ENCODE measurements at regions not wholly inside any gene's neighbourhood (a gene's known extent, or its start where the extent isn't known, plus 50 kb on each side); places are given as distances from the start of the nearest gene placed in this dataset.
"Not testable (repeated sequence)": the region's sequence is repeated elsewhere in the genome, so short reads cannot be mapped to it uniquely, and the experiment has no call there.

DNA sequence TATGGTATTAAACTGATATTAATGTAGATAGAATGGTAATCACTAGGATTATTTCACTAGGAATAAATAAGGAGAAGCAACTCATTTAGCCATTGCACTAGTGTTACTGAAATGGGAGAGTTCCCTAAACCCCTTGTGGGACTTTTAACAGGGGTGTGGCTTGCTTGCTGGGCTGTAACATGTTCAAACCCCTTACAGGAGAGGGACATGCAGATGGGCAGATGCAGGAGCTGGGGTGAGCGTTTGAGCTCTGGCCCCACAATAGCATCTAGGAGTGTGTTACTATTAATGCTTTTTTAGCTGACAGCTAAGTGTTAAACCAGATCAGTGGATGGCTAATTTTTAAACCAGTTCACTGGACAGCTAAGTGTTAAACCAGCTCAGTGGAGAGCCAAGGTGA lies 89.3 kb upstream of the ST8SIA4 start:
- Histone ChIP-seq H3K27ac (no peak overlapping the region), H3K36me3 (no peaks in the 10 kb centered on the region), H3K9me3 (no peaks in the 10 kb centered on the region), H3K27me3 (no peaks in the 10 kb centered on the region), H3K4me1 (no peaks in the 10 kb centered on the region), H3K4me3 (no peak overlapping the region)
- intact Hi-C loops (cut with DNase I): no loop called here
- 49 to 57% methylated on average over 1 of the region's 1 CpG for WGBS, 2 donors
- ATAC-seq: no peak
- DNase-seq: no peak
- TF ChIP-seq, protein P1, sequence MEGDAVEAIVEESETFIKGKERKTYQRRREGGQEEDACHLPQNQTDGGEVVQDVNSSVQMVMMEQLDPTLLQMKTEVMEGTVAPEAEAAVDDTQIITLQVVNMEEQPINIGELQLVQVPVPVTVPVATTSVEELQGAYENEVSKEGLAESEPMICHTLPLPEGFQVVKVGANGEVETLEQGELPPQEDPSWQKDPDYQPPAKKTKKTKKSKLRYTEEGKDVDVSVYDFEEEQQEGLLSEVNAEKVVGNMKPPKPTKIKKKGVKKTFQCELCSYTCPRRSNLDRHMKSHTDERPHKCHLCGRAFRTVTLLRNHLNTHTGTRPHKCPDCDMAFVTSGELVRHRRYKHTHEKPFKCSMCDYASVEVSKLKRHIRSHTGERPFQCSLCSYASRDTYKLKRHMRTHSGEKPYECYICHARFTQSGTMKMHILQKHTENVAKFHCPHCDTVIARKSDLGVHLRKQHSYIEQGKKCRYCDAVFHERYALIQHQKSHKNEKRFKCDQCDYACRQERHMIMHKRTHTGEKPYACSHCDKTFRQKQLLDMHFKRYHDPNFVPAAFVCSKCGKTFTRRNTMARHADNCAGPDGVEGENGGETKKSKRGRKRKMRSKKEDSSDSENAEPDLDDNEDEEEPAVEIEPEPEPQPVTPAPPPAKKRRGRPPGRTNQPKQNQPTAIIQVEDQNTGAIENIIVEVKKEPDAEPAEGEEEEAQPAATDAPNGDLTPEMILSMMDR (IDR thresholded peaks at IDR 0.05): no peak
- no peak for FAIRE-seq

GRCh38 chr5:100983601-100984000 lies 80.5 kb upstream of the ST8SIA4 start:
- H3K4me3 ChIP-seq; H3K9me3 ChIP-seq; H3K27ac ChIP-seq; H3K4me1 ChIP-seq; DNase-seq; intact Hi-C loops (cut with DNase I); FAIRE-seq; H3K27me3 ChIP-seq; ATAC-seq; H3K36me3 ChIP-seq: not testable (repeated sequence)
- 39 to 42% methylated on average over 6 of the region's 6 CpGs for WGBS, 2 donors

DNA sequence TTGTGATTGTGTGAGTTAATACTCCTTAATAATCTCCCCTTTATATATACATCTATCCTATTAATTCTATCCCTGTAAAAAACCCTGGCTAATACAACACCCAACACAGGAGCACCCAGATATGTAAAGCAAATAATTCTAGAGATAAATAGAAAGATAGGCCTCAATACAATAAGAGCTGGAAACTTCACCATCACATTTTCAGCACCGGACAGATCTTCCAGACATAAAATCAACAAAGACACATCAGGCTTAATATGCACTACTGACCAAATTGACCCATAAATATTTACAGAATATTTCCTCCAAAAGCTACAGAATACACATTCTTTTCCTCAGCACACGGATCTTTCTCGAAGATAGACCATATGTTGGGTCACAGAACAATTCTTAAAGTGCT lies 71.0 kb upstream of the ST8SIA4 start:
- ATAC-seq: no peak
- Histone ChIP-seq H3K9me3 (no peaks in the 10 kb centered on the region), H3K27me3 (no peaks in the 10 kb centered on the region), H3K27ac (no peak overlapping the region), H3K4me3 (no peak overlapping the region), H3K36me3 (no peaks in the 10 kb centered on the region), H3K4me1 (no peaks in the 10 kb centered on the region)
- 49 to 54% methylated on average over 3 of the region's 3 CpGs for WGBS, 2 donors
- FAIRE-seq: no peak
- no peak for DNase-seq
- TF ChIP-seq, protein P1 (IDR thresholded peaks at IDR 0.05): no peak
- intact Hi-C loops (cut with DNase I): no loop called here

DNA sequence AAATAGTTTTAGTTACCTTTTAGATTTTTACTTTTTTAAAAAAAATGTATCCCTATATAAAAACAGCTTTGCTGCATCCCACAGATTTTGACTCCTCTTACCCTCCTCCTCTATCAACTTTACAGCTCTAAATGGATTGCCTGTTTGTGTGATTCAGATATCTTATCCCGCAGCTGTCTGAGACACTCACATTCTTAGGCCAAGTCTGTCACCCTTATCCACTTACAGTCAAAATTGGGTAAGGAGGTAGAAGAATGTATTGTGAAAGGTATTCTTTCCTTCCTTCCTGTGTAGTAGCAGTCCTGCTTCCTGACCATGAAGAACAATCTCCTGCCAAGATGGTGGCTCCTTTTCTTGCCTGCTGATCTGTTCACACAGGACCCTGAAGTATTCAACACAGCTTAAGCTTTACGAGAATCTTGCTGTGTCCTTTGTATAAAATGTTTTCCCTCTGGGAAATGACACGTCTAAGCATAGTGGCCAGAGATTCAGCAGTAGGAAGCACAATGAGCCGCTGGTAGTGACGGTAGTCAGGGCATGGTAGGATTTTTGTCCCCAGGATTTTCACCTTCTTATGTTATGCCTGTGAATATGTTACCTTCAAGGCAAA lies 67.7 kb upstream of the ST8SIA4 start:
- Histone ChIP-seq H3K9me3 (no peaks in the 10 kb centered on the region), H3K36me3 (no peaks in the 10 kb centered on the region), H3K27me3 (no peaks in the 10 kb centered on the region), H3K4me3 (no peak overlapping the region), H3K4me1 (no peaks in the 10 kb centered on the region), H3K27ac (no peak overlapping the region)
- WGBS, 2 donors: 49 to 56% methylated on average over 5 of the region's 5 CpGs
- DNase-seq (no peak), FAIRE-seq (no peak), ATAC-seq (no peak)
- TF ChIP-seq, protein P1 (IDR thresholded peaks at IDR 0.05): no peak
- intact Hi-C loops (cut with DNase I): no loop called here

GRCh38 chr5:100965291-100965690 lies 62.2 kb upstream of the ST8SIA4 start:
- ATAC-seq: no peak
- Histone ChIP-seq H3K9me3 (no peaks in the 10 kb centered on the region), H3K4me1 (no peaks in the 10 kb centered on the region), H3K27me3 (no peaks in the 10 kb centered on the region), H3K4me3 (no peak overlapping the region), H3K36me3 (no peaks in the 10 kb centered on the region), H3K27ac (no peak overlapping the region)
- intact Hi-C loops (cut with DNase I): no loop called here
- no peak for DNase-seq
- TF ChIP-seq, protein P1 (IDR thresholded peaks at IDR 0.05): no peak
- no peak for FAIRE-seq
